WTC11 (cell line): ENCODE measurements at regions not wholly inside any gene's neighbourhood (a gene's known extent, or its start where the extent isn't known, plus 50 kb on each side); places are given as distances from the start of the nearest gene placed in this dataset.

Experiments used
- ATAC-seq: fragments of 200-7000 bp; cut with Tn5 transposase; 2 replicates; pipeline ENCODE4 v1.10.0; 2021; ENCODE audit warnings: mild to moderate bottlenecking, moderate library complexity
- CTCF ChIA-PET: fragments of 300-600 bp; sonication (Branson Sonifier 250); formaldehyde crosslinking; loops from one replicate; lab custom pipeline; 2021; ENCODE audit warnings: antibody characterized with exemption; lab: Charles Lee
- POLR2A ChIA-PET: fragments of 350-600 bp; sonication (Branson Sonifier 250); formaldehyde crosslinking; loops from one replicate; lab custom pipeline; 2021; ENCODE audit warnings: antibody characterized with exemption; lab: Charles Lee
- DNase-seq: peaks from one replicate; pipeline ENCODE4 v3.0.0; 2021; ENCODE audit warnings: low spot score
- H3K27ac Mint-ChIP-seq: 2 replicates; pipeline ENCODE4 v1.8.0; 2021; ENCODE audit warnings: mixed read lengths
- H3K27me3 Mint-ChIP-seq: 2 replicates; pipeline ENCODE4 v1.8.0; 2021; ENCODE audit warnings: low read depth, mild to moderate bottlenecking, moderate library complexity, mixed read lengths
- H3K36me3 Mint-ChIP-seq: 2 replicates; pipeline ENCODE4 v1.8.0; 2021; ENCODE audit warnings: mixed read lengths
- H3K4me1 Mint-ChIP-seq: 2 replicates; pipeline ENCODE4 v1.8.0; 2022; ENCODE audit warnings: mixed read lengths
- H3K4me3 Mint-ChIP-seq: 2 replicates; pipeline ENCODE4 v1.8.0; 2021; ENCODE audit warnings: mild to moderate bottlenecking, moderate library complexity, mixed read lengths
- H3K9me3 Mint-ChIP-seq: 2 replicates; pipeline ENCODE4 v1.8.0; 2021; ENCODE audit warnings: mixed read lengths
- E2F4 ChIP-seq: sonication (generic); formaldehyde crosslinking; IDR thresholded peaks from 2 replicates; pipeline ENCODE4 v1.8.1; 2022; ENCODE audit warnings: low read depth, mild to moderate bottlenecking, moderate library complexity, missing genetic modification reagents, borderline replicate concordance
- ESRRA ChIP-seq: sonication (generic); formaldehyde crosslinking; IDR thresholded peaks from 2 replicates; pipeline ENCODE4 v1.8.1; 2022; ENCODE audit warnings: mild to moderate bottlenecking, missing genetic modification reagents, borderline replicate concordance
- FOXP1 ChIP-seq: sonication (generic); formaldehyde crosslinking; IDR thresholded peaks from 2 replicates; pipeline ENCODE4 v1.8.0; 2022; ENCODE audit warnings: missing genetic modification reagents, mild to moderate bottlenecking, moderate library complexity, borderline replicate concordance
- IRF2 ChIP-seq: sonication (generic); formaldehyde crosslinking; IDR thresholded peaks from 2 replicates; pipeline ENCODE4 v1.8.0; 2022; ENCODE audit warnings: low read depth, missing genetic modification reagents, borderline replicate concordance
- NR3C1 ChIP-seq: sonication (generic); formaldehyde crosslinking; conservative IDR thresholded peaks from 2 replicates; pipeline ENCODE4 v1.8.1; 2023; ENCODE audit warnings: low read depth, mild to moderate bottlenecking, missing genetic modification reagents
- STAT6 ChIP-seq: sonication (generic); formaldehyde crosslinking; conservative IDR thresholded peaks from 2 replicates; pipeline ENCODE4 v1.8.1; 2023; ENCODE audit warnings: mild to moderate bottlenecking, low read depth, missing genetic modification reagents, moderate library complexity
- ZMAT4 ChIP-seq: fragments of 250-450 bp; sonication (Bioruptor Pico); IDR thresholded peaks from 2 replicates; pipeline ENCODE4 v1.9.0; 2021; ENCODE audit warnings: mild to moderate bottlenecking
- ZNF416 ChIP-seq: fragments of 250-450 bp; sonication (Bioruptor Pico); IDR thresholded peaks from 2 replicates; pipeline ENCODE4 v1.9.0; 2021; ENCODE audit warnings: mild to moderate bottlenecking, inconsistent platforms
- TF ChIP-seq, protein P1 (sequence below): sonication (generic); formaldehyde crosslinking; IDR thresholded peaks from 2 replicates; pipeline ENCODE4 v1.8.1; 2023; ENCODE audit warnings: mild to moderate bottlenecking, moderate library complexity, missing genetic modification reagents
- TF ChIP-seq, protein P2 (sequence below): sonication (generic); formaldehyde crosslinking; IDR thresholded peaks from 2 replicates; pipeline ENCODE4 v1.8.1; 2023; ENCODE audit warnings: mild to moderate bottlenecking, missing genetic modification reagents, borderline replicate concordance
- TF ChIP-seq, protein P3 (sequence below): sonication (generic); formaldehyde crosslinking; IDR thresholded peaks from 2 replicates; pipeline ENCODE4 v1.8.0; 2022; ENCODE audit warnings: missing genetic modification reagents
- TF ChIP-seq, protein P4 (sequence below): sonication (generic); formaldehyde crosslinking; IDR thresholded peaks from 2 replicates; pipeline ENCODE4 v1.8.0; 2022; ENCODE audit warnings: mild to moderate bottlenecking, missing genetic modification reagents

DNA sequence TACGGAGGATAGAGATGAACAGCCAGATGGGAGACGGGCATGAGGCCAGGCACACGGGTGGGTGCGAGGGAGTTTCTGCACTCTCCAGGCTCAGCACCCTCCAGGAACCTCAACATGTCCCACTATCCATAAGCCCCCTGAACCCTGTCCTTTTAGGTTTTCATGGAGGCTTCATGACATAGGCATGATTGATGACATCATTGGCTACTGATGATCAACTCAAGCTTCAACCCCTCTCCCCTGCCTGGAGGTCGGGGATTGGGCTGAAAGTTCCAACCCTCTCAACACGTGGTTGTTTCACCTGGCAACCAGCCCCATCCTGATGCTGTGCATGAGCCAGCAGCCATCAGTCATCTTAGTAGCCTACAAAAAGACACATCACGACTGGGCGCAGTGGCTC lies 360.7 kb upstream of the AUTS2 start:
- DNase-seq (no peak), ATAC-seq (no peak)
- Mint-ChIP-seq H3K4me3 (no peak overlapping the region), H3K9me3 (no peaks in the 10 kb centered on the region), H3K27ac (no peak overlapping the region), H3K27me3 (peaks cover 100% of the 10 kb centered on the region), H3K4me1 (peaks cover 12% of the 10 kb centered on the region), H3K36me3 (no peaks in the 10 kb centered on the region)
- TF ChIP-seq, protein P1, sequence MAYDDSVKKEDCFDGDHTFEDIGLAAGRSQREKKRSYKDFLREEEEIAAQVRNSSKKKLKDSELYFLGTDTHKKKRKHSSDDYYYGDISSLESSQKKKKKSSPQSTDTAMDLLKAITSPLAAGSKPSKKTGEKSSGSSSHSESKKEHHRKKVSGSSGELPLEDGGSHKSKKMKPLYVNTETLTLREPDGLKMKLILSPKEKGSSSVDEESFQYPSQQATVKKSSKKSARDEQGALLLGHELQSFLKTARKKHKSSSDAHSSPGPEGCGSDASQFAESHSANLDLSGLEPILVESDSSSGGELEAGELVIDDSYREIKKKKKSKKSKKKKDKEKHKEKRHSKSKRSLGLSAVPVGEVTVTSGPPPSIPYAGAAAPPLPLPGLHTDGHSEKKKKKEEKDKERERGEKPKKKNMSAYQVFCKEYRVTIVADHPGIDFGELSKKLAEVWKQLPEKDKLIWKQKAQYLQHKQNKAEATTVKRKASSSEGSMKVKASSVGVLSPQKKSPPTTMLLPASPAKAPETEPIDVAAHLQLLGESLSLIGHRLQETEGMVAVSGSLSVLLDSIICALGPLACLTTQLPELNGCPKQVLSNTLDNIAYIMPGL (CRISPR knock-in tag): no peak
- TF ChIP-seq E2F4 (no peak), ESRRA (CRISPR knock-in tag) (no peak)
- POLR2A ChIA-PET: no interaction called here
- CTCF ChIA-PET: no interaction called here

DNA sequence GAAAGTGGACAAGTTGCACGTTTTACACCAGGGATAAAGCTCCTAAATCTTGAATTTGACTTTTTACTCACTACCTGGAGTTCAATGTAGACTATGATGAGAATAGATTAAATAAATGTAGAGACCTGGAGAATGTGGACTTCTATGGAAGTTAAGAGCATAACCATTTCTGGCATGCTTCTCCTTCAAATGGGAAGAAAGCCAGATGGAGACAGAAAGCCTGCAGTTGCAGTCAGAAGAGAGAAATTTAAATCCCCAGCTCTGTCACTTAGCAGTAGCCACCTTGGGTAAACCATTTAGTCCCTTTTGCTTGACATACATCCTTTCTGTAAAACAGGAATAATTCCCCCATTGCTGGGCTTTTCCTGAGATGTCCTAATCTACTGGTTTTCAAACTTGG lies 355.3 kb upstream of the AUTS2 start:
- TF ChIP-seq FOXP1 (CRISPR knock-in tag) (no peak), IRF2 (no peak), STAT6 (no peak), NR3C1 (CRISPR knock-in tag) (no peak), ZNF416 (CRISPR knock-in tag) (no peak), ZMAT4 (CRISPR knock-in tag) (no peak)
- TF ChIP-seq, protein P2, sequence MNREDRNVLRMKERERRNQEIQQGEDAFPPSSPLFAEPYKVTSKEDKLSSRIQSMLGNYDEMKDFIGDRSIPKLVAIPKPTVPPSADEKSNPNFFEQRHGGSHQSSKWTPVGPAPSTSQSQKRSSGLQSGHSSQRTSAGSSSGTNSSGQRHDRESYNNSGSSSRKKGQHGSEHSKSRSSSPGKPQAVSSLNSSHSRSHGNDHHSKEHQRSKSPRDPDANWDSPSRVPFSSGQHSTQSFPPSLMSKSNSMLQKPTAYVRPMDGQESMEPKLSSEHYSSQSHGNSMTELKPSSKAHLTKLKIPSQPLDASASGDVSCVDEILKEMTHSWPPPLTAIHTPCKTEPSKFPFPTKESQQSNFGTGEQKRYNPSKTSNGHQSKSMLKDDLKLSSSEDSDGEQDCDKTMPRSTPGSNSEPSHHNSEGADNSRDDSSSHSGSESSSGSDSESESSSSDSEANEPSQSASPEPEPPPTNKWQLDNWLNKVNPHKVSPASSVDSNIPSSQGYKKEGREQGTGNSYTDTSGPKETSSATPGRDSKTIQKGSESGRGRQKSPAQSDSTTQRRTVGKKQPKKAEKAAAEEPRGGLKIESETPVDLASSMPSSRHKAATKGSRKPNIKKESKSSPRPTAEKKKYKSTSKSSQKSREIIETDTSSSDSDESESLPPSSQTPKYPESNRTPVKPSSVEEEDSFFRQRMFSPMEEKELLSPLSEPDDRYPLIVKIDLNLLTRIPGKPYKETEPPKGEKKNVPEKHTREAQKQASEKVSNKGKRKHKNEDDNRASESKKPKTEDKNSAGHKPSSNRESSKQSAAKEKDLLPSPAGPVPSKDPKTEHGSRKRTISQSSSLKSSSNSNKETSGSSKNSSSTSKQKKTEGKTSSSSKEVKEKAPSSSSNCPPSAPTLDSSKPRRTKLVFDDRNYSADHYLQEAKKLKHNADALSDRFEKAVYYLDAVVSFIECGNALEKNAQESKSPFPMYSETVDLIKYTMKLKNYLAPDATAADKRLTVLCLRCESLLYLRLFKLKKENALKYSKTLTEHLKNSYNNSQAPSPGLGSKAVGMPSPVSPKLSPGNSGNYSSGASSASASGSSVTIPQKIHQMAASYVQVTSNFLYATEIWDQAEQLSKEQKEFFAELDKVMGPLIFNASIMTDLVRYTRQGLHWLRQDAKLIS (CRISPR knock-in tag): no peak
- TF ChIP-seq, protein P3, sequence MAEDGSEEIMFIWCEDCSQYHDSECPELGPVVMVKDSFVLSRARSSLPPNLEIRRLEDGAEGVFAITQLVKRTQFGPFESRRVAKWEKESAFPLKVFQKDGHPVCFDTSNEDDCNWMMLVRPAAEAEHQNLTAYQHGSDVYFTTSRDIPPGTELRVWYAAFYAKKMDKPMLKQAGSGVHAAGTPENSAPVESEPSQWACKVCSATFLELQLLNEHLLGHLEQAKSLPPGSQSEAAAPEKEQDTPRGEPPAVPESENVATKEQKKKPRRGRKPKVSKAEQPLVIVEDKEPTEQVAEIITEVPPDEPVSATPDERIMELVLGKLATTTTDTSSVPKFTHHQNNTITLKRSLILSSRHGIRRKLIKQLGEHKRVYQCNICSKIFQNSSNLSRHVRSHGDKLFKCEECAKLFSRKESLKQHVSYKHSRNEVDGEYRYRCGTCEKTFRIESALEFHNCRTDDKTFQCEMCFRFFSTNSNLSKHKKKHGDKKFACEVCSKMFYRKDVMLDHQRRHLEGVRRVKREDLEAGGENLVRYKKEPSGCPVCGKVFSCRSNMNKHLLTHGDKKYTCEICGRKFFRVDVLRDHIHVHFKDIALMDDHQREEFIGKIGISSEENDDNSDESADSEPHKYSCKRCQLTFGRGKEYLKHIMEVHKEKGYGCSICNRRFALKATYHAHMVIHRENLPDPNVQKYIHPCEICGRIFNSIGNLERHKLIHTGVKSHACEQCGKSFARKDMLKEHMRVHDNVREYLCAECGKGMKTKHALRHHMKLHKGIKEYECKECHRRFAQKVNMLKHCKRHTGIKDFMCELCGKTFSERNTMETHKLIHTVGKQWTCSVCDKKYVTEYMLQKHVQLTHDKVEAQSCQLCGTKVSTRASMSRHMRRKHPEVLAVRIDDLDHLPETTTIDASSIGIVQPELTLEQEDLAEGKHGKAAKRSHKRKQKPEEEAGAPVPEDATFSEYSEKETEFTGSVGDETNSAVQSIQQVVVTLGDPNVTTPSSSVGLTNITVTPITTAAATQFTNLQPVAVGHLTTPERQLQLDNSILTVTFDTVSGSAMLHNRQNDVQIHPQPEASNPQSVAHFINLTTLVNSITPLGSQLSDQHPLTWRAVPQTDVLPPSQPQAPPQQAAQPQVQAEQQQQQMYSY: no peak
- TF ChIP-seq, protein P4, sequence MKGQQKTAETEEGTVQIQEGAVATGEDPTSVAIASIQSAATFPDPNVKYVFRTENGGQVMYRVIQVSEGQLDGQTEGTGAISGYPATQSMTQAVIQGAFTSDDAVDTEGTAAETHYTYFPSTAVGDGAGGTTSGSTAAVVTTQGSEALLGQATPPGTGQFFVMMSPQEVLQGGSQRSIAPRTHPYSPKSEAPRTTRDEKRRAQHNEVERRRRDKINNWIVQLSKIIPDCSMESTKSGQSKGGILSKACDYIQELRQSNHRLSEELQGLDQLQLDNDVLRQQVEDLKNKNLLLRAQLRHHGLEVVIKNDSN (CRISPR knock-in tag): no peak
- no peak for DNase-seq
- POLR2A ChIA-PET: no interaction called here
- ATAC-seq: no peak
- H3K36me3 Mint-ChIP-seq: no peaks in the 10 kb centered on the region
- CTCF ChIA-PET: no interaction called here
- H3K4me3 Mint-ChIP-seq: no peak overlapping the region
- H3K4me1 Mint-ChIP-seq: peaks cover 6% of the 10 kb centered on the region
- H3K9me3 Mint-ChIP-seq: no peaks in the 10 kb centered on the region
- H3K27ac Mint-ChIP-seq: no peak overlapping the region
- H3K27me3 Mint-ChIP-seq: peaks cover 100% of the 10 kb centered on the region
